H9 (cell line): ENCODE measurements at regions not wholly inside any gene's neighbourhood (a gene's known extent, or its start where the extent isn't known, plus 50 kb on each side); places are given as distances from the start of the nearest gene placed in this dataset.

Experiments
- DNase-seq: peaks from one replicate; pipeline ENCODE4 v3.0.0-alpha.2; 2017
- H2AFZ ChIP-seq: one replicate; pipeline ENCODE4 v1.6.1; 2013; ENCODE audit warnings: mild to moderate bottlenecking, low read length, control low read depth, moderate library complexity
- H2AK5ac ChIP-seq: 2 replicates; pipeline ENCODE4 v1.6.1; 2013; ENCODE audit warnings: low read length, control low read depth, mixed read lengths; ENCODE audit not compliant: insufficient read length
- H2BK120ac ChIP-seq: one replicate; pipeline ENCODE4 v1.6.1; 2013; ENCODE audit warnings: low read depth, mild to moderate bottlenecking, low read length, control low read depth, inconsistent platforms; ENCODE audit not compliant: poor library complexity, severe bottlenecking
- H2BK12ac ChIP-seq: 2 replicates; pipeline ENCODE4 v1.6.1; 2013; ENCODE audit warnings: low read length, control low read depth, mixed read lengths, low read depth; ENCODE audit not compliant: insufficient read length
- H2BK15ac ChIP-seq: 2 replicates; pipeline ENCODE4 v1.6.1; 2013; ENCODE audit warnings: low read depth, low read length, control low read depth
- H2BK20ac ChIP-seq: one replicate; pipeline ENCODE4 v1.6.1; 2013; ENCODE audit warnings: low read depth, mild to moderate bottlenecking, low read length, control low read depth, inconsistent platforms; ENCODE audit not compliant: poor library complexity, severe bottlenecking
- H2BK5ac ChIP-seq: 2 replicates; pipeline ENCODE4 v1.6.1; 2013; ENCODE audit warnings: low read length, control low read depth, mixed read lengths; ENCODE audit not compliant: insufficient read length
- H3K14ac ChIP-seq: 2 replicates; pipeline ENCODE4 v1.6.1; 2013; ENCODE audit warnings: low read length, control low read depth; ENCODE audit not compliant: insufficient read depth
- H3K18ac ChIP-seq: 2 replicates; pipeline ENCODE4 v1.6.1; 2013; ENCODE audit warnings: low read depth, mild to moderate bottlenecking, mixed read lengths, low read length, control low read depth; ENCODE audit not compliant: insufficient read length
- H3K23ac ChIP-seq: 2 replicates; pipeline ENCODE4 v1.6.1; 2013; ENCODE audit warnings: low read length, control low read depth, mixed read lengths, low read depth; ENCODE audit not compliant: insufficient read length
- H3K23me2 ChIP-seq: 2 replicates; pipeline ENCODE4 v1.6.1; 2013; ENCODE audit warnings: low read depth, mild to moderate bottlenecking, mixed read lengths, low read length, control low read depth; ENCODE audit not compliant: insufficient read length, poor library complexity, severe bottlenecking
- H3K27ac ChIP-seq: 2 replicates; pipeline ENCODE4 v1.5.1; 2013; ENCODE audit warnings: low read length, control low read depth, mixed read lengths, low read depth; ENCODE audit not compliant: insufficient read length
- H3K27me3 ChIP-seq: 2 replicates; pipeline ENCODE4 v1.6.1; 2013; ENCODE audit warnings: low read length, control low read depth, inconsistent platforms; ENCODE audit not compliant: insufficient read depth
- H3K4ac ChIP-seq: 2 replicates; pipeline ENCODE4 v1.6.1; 2013; ENCODE audit warnings: low read depth, mild to moderate bottlenecking, control low read depth, inconsistent platforms, low read length, moderate library complexity
- H3K4me1 ChIP-seq: 2 replicates; pipeline ENCODE4 v1.6.1; 2013; ENCODE audit warnings: low read length, control low read depth, inconsistent platforms; ENCODE audit not compliant: insufficient read depth
- H3K4me2 ChIP-seq: 2 replicates; pipeline ENCODE4 v1.6.1; 2013; ENCODE audit warnings: low read length, control low read depth, mixed read lengths; ENCODE audit not compliant: insufficient read length, insufficient read depth
- H3K56ac ChIP-seq: 2 replicates; pipeline ENCODE4 v1.6.1; 2013; ENCODE audit warnings: low read depth, mild to moderate bottlenecking, mixed read lengths, low read length, control low read depth; ENCODE audit not compliant: insufficient read length
- H3K79me1 ChIP-seq: 2 replicates; pipeline ENCODE4 v1.6.1; 2013; ENCODE audit warnings: low read depth, mild to moderate bottlenecking, moderate library complexity, low read length, control low read depth, inconsistent platforms; ENCODE audit not compliant: insufficient read depth, poor library complexity, severe bottlenecking
- H3K79me2 ChIP-seq: 2 replicates; pipeline ENCODE4 v1.6.1; 2013; ENCODE audit warnings: low read length, control low read depth, inconsistent platforms; ENCODE audit not compliant: insufficient read depth
- H3K9ac ChIP-seq: 2 replicates; pipeline ENCODE4 v1.6.1; 2013; ENCODE audit warnings: low read length, control low read depth, mixed read lengths; ENCODE audit not compliant: insufficient read length; ENCODE audit errors: extremely low read depth
- H3K9me3 ChIP-seq: one replicate; pipeline ENCODE4 v1.6.1; 2013; ENCODE audit warnings: low read depth, low read length, inconsistent platforms; ENCODE audit not compliant: control insufficient read depth
- H3T11ph ChIP-seq: one replicate; pipeline ENCODE4 v1.6.1; 2013; ENCODE audit warnings: mild to moderate bottlenecking, low read length, control low read depth, inconsistent platforms
- H4K20me1 ChIP-seq: one replicate; pipeline ENCODE4 v1.6.1; 2013; ENCODE audit not compliant: control insufficient read depth, insufficient read length, insufficient read depth
- H4K5ac ChIP-seq: 2 replicates; pipeline ENCODE4 v1.6.1; 2013; ENCODE audit warnings: low read depth, mild to moderate bottlenecking, mixed read lengths, low read length, control low read depth; ENCODE audit not compliant: insufficient read length
- H4K8ac ChIP-seq: replicated peaks from 2 replicates; pipeline ENCODE4 v1.6.1; 2013; ENCODE audit warnings: low read length, control low read depth, mixed read lengths, low read depth; ENCODE audit not compliant: insufficient read length
- H4K91ac ChIP-seq: 2 replicates; pipeline ENCODE4 v1.6.1; 2013; ENCODE audit warnings: low read depth, mild to moderate bottlenecking, moderate library complexity, mixed read lengths, low read length, control low read depth; ENCODE audit not compliant: insufficient read length
- H3K27ac Mint-ChIP-seq, 3 experiments: 2 replicates in 2 of 3; 3 replicates in 1 of 3; pipeline ENCODE4 v1.8.0; 2020 to 2021; ENCODE audit warnings: mixed read lengths in 3 of 3, mild to moderate bottlenecking in 1 of 3, moderate library complexity in 1 of 3
- H3K27me3 Mint-ChIP-seq: 2 replicates; pipeline ENCODE4 v1.8.0; 2021; ENCODE audit warnings: low read depth, mild to moderate bottlenecking, moderate library complexity, mixed read lengths
- H3K36me3 Mint-ChIP-seq, 3 experiments: 2 replicates in 2 of 3; 3 replicates in 1 of 3; pipeline ENCODE4 v1.8.0; 2020 to 2021; ENCODE audit warnings: low read depth in 3 of 3, mixed read lengths in 3 of 3; ENCODE audit not compliant: insufficient read depth in 1 of 3
- H3K4me1 Mint-ChIP-seq, 2 experiments: 2 replicates each; pipeline ENCODE4 v1.8.0; 2020; ENCODE audit warnings: mixed read lengths in 2 of 2
- H3K4me3 Mint-ChIP-seq, 2 experiments: 2 replicates in 1 of 2; 3 replicates in 1 of 2; pipeline ENCODE4 v1.8.0; 2020 to 2021; ENCODE audit warnings: mild to moderate bottlenecking in 2 of 2, mixed read lengths in 2 of 2, moderate library complexity in 1 of 2
- H3K9me3 Mint-ChIP-seq, 2 experiments: 2 replicates in 1 of 2; 3 replicates in 1 of 2; pipeline ENCODE4 v1.8.0; 2020; ENCODE audit warnings: mild to moderate bottlenecking in 2 of 2, mixed read lengths in 2 of 2, moderate library complexity in 1 of 2
- WGBS: extraction: QIAGEN DNeasy Blood & Tissue Kit; methylation state at CpG from one replicate; pipeline ENCODE4 v1.1.7; 2013; ENCODE audit warnings: missing lambda C conversion rate, low lambda C conversion rate, mixed read lengths; ENCODE audit not compliant: insufficient read length; ENCODE audit errors: extremely low coverage; 5-methylcytosine and 5-hydroxymethylcytosine counted together
- TF ChIP-seq, protein P1 (sequence below): fragments of 200-600 bp; sonication (generic); conservative IDR thresholded peaks from 3 replicates; pipeline ENCODE4 v1.8.0; 2021; ENCODE audit warnings: antibody characterized with exemption, mild to moderate bottlenecking

DNA sequence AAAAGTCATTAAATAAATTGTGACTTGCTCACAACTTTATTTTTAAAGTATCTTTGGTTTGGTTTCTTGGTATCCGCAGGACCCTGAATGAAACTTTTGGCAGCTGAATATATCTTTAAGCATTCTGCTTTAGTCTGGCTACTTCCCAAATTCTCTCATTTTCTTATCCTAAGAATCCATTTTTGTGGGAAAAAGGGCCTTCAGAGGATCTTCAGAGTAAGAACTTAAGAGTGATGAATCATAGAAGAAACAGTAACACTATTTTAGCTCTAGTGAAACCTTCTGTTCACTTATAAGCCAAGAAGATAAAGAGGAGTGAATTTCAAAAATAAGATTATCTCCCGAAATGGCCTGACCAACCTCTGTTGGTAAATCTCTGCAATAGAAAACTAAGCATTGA, 540.6 kb upstream of the MAGEB18 start:
- no CpG with 5 or more reads among the region's 2 CpGs for WGBS
- no peak overlapping the region for H4K91ac ChIP-seq
- H3K27me3 Mint-ChIP-seq, result no peaks in the 10 kb centered on the region

More for the DNA sequence above, 540.6 kb upstream of the MAGEB18 start:
- Histone ChIP-seq H3K79me2 (no peaks in the 10 kb centered on the region), H4K20me1 (no peaks in the 10 kb centered on the region), H3K56ac (no peak overlapping the region), H3K4me2 (no peak overlapping the region), H3K27ac (no peak overlapping the region), H3K23me2 (no peaks in the 10 kb centered on the region), H3K18ac (no peak overlapping the region), H3K9ac (no peak overlapping the region), H4K5ac (no peak overlapping the region), H3K14ac (no peak overlapping the region), H3K4me1 (no peaks in the 10 kb centered on the region), H3T11ph (no peak overlapping the region), H2BK15ac (no peak overlapping the region), H3K4ac (no peak overlapping the region), H3K23ac (no peak overlapping the region), H2AFZ (no peak overlapping the region), H4K8ac (no peak overlapping the region), H2AK5ac (no peak overlapping the region), H3K27me3 (no peaks in the 10 kb centered on the region), H2BK120ac (no peak overlapping the region), H2BK5ac (no peak overlapping the region), H2BK20ac (no peak overlapping the region), H2BK12ac (no peak overlapping the region), H3K79me1 (no peaks in the 10 kb centered on the region), H3K9me3 (peaks cover 14% of the 10 kb centered on the region)
- no peak for DNase-seq
- H3K4me1 Mint-ChIP-seq, result no peaks in the 10 kb centered on the region
- H3K9me3 Mint-ChIP-seq, result peaks cover 57 to 67% of the 10 kb centered on the region in 2 experiments
- TF ChIP-seq, protein P1, sequence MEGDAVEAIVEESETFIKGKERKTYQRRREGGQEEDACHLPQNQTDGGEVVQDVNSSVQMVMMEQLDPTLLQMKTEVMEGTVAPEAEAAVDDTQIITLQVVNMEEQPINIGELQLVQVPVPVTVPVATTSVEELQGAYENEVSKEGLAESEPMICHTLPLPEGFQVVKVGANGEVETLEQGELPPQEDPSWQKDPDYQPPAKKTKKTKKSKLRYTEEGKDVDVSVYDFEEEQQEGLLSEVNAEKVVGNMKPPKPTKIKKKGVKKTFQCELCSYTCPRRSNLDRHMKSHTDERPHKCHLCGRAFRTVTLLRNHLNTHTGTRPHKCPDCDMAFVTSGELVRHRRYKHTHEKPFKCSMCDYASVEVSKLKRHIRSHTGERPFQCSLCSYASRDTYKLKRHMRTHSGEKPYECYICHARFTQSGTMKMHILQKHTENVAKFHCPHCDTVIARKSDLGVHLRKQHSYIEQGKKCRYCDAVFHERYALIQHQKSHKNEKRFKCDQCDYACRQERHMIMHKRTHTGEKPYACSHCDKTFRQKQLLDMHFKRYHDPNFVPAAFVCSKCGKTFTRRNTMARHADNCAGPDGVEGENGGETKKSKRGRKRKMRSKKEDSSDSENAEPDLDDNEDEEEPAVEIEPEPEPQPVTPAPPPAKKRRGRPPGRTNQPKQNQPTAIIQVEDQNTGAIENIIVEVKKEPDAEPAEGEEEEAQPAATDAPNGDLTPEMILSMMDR, result no peak
- H3K4me3 Mint-ChIP-seq, result no peak overlapping the region
- no peak overlapping the region for H3K27ac Mint-ChIP-seq
- no peaks in the 10 kb centered on the region; a peak in 1 of 7 replicates for H3K36me3 Mint-ChIP-seq
